HG02852 (cell line): ENCODE measurements at regions not wholly inside any gene's neighbourhood (a gene's known extent, or its start where the extent isn't known, plus 50 kb on each side); places are given as distances from the start of the nearest gene placed in this dataset.
"Not testable (repeated sequence)": the region's sequence is repeated elsewhere in the genome, so short reads cannot be mapped to it uniquely, and the experiment has no call there.

Experiments
- ATAC-seq: cut with Tn5 transposase; IDR thresholded peaks from one replicate; pipeline ENCODE4 v1.9.1; 2021; ENCODE audit warnings: mild to moderate bottlenecking, moderate library complexity; ENCODE audit not compliant: unreplicated experiment

- ATAC-seq, result no peak
These were observed 157.0 kb upstream of the DEPDC1 start for GRCh38 chr1:68653882-68654281.

- no peak for ATAC-seq
These were observed 176.9 kb upstream of the DEPDC1 start for GRCh38 chr1:68673771-68674170.

GRCh38 chr1:68675336-68675735 is 178.5 kb upstream of the DEPDC1 start:
- no peak for ATAC-seq

- ATAC-seq, result no peak
These were observed 180.9 kb upstream of the DEPDC1 start for GRCh38 chr1:68677684-68678351.

GRCh38 chr1:68696221-68696620 is 199.3 kb upstream of the DEPDC1 start:
- ATAC-seq, result no peak

GRCh38 chr1:68703921-68704354 is 207.1 kb upstream of the DEPDC1 start:
- ATAC-seq, result no peak

- ATAC-seq, result no peak
These were observed 208.0 kb upstream of the DEPDC1 start for GRCh38 chr1:68704800-68705443.

GRCh38 chr1:68705466-68705865 is 208.6 kb upstream of the DEPDC1 start:
- no peak for ATAC-seq

GRCh38 chr1:68706639-68707317 is 209.9 kb upstream of the DEPDC1 start:
- ATAC-seq, result no peak

- no peak for ATAC-seq
These were observed 220.4 kb upstream of the DEPDC1 start for GRCh38 chr1:68717330-68717729.

- ATAC-seq, result no peak
These were observed 223.6 kb upstream of the DEPDC1 start for GRCh38 chr1:68720476-68720875.

- ATAC-seq, result no peak
These were observed 226.9 kb upstream of the DEPDC1 start for GRCh38 chr1:68723791-68724190.

GRCh38 chr1:68725001-68725752 is 228.3 kb upstream of the DEPDC1 start:
- ATAC-seq, result no peak

GRCh38 chr1:68739486-68739885 is 242.6 kb upstream of the DEPDC1 start:
- ATAC-seq, result not testable (repeated sequence)

GRCh38 chr1:68745011-68745410 is 248.1 kb upstream of the DEPDC1 start:
- ATAC-seq, result no peak

- ATAC-seq, result no peak
These were observed 248.6 kb upstream of the DEPDC1 start for GRCh38 chr1:68745451-68745850.

GRCh38 chr1:68746378-68746777 is 249.5 kb upstream of the DEPDC1 start:
- no peak for ATAC-seq

- no peak for ATAC-seq
These were observed 254.8 kb upstream of the DEPDC1 start for GRCh38 chr1:68751723-68752122.

GRCh38 chr1:68758666-68759209 is 261.9 kb upstream of the DEPDC1 start:
- ATAC-seq, result no peak

- ATAC-seq, result no peak
These were observed 271.1 kb upstream of the DEPDC1 start for GRCh38 chr1:68767941-68768340.

- no peak for ATAC-seq
These were observed 273.9 kb upstream of the DEPDC1 start for GRCh38 chr1:68770817-68771216.
